ENCODE measurements at regions not wholly inside any gene's neighbourhood (a gene's known extent, or its start where the extent isn't known, plus 50 kb on each side); places are given as distances from the start of the nearest gene placed in this dataset.

DNA sequence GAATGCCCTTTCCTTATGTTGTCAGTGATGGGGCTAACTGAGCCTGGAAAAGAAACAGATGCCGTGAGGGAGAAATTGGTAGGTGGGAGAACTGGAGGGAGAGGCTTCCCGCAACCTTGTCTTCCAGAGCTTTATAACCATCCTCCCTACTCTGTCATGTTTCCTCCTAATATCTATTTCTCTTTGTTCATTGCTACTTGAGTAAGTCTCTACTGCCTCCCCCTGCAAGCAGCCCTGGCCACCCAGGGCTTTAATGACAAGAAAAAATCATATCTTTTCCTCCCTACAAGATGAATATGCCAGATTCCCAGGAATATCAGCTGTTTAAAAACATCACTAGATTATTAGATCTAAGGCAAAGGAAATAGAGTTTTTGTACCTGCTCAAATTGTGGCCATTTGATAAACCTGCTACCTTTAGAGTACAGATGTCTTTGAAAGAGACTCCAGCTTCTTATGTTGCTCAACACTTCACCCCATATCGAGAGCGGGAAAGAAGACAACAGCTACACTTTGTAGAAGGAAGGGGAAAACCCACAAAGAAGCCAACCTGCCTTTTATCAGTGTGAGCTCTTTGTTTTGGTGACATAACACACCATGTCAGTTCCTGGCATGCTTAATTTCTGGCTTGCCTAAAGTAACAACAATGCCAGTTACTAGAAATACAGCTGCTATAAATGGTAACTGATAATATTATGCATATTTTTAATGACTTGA is 186.6 kb upstream of the LEF1 start:
- peaks cover 4% of the 10 kb centered on the region; the same call in 1 of the 2 replicates for H3F3A ChIP-seq (ENCODE audit: insufficient read depth)
- DNase-seq = no peak
- no peaks in the 10 kb centered on the region for H3K36me3 ChIP-seq (ENCODE audit: low read depth)
- no peak overlapping the region for H3K4me3 ChIP-seq
- no peak overlapping the region for H3K4me2 ChIP-seq (ENCODE audit: unreplicated experiment)
- H3K9me3 ChIP-seq (ENCODE audit: low read depth) = no peaks in the 10 kb centered on the region
- no peaks in the 10 kb centered on the region for H4K20me1 ChIP-seq (ENCODE audit: insufficient read depth)
- no peaks in the 10 kb centered on the region for H3K9me2 ChIP-seq (ENCODE audit: insufficient read depth)
- peaks cover 98% of the 10 kb centered on the region for H3K27me3 ChIP-seq (replicated peaks; ENCODE audit: insufficient read depth)
- WGBS, 2 experiments (ENCODE audit: low coverage in 1 of 2, low lambda C conversion rate in 2 of 2, missing lambda C conversion rate in 2 of 2) = 43 to 48% methylated on average over 4 of the region's 4 CpGs
- TF ChIP-seq EZH2phosphoT487 (IDR thresholded peaks at IDR 0.05; ENCODE audit: insufficient read depth, low read depth) (no peak), EZH2 (IDR thresholded peaks at IDR 0.05; ENCODE audit: insufficient read depth, poor library complexity, severe bottlenecking) (no peak)
- H3K4me1 ChIP-seq (ENCODE audit: insufficient read depth) = peaks cover 1% of the 10 kb centered on the region
- H3K27ac ChIP-seq = no peak overlapping the region
- no peak overlapping the region for H2AFZ ChIP-seq
- H3K9ac ChIP-seq = no peak overlapping the region
- H3K79me2 ChIP-seq (ENCODE audit: insufficient read depth) = no peaks in the 10 kb centered on the region
- in situ Hi-C loops (cut with MboI) = no loop called here

- H4K20me1 ChIP-seq (ENCODE audit: insufficient read depth) = no peaks in the 10 kb centered on the region
- H3K9ac ChIP-seq = no peak overlapping the region
- no peaks in the 10 kb centered on the region for H3K9me3 ChIP-seq (ENCODE audit: low read depth)
- H3K4me1 ChIP-seq (ENCODE audit: insufficient read depth) = no peaks in the 10 kb centered on the region
- H3K27ac ChIP-seq = no peak overlapping the region
- H3K4me2 ChIP-seq (ENCODE audit: unreplicated experiment) = no peak overlapping the region
- no peaks in the 10 kb centered on the region for H3K9me2 ChIP-seq (ENCODE audit: insufficient read depth)
- no peaks in the 10 kb centered on the region for H3K36me3 ChIP-seq (ENCODE audit: low read depth)
- in situ Hi-C loops (cut with MboI) = no loop called here
- no peak overlapping the region for H3K4me3 ChIP-seq
- H3F3A ChIP-seq (ENCODE audit: insufficient read depth) = no peaks in the 10 kb centered on the region
- WGBS, 2 experiments (ENCODE audit: low coverage in 1 of 2, low lambda C conversion rate in 2 of 2, missing lambda C conversion rate in 2 of 2) = 28 to 38% methylated on average over 6 of the region's 6 CpGs
- DNase-seq = no peak
- peaks cover 93% of the 10 kb centered on the region for H3K27me3 ChIP-seq (replicated peaks; ENCODE audit: insufficient read depth)
- no peak for TF ChIP-seq EZH2 (IDR thresholded peaks at IDR 0.05; ENCODE audit: insufficient read depth, poor library complexity, severe bottlenecking)
- TF ChIP-seq EZH2phosphoT487 (IDR thresholded peaks at IDR 0.05; ENCODE audit: insufficient read depth, low read depth) = no peak
- H3K79me2 ChIP-seq (ENCODE audit: insufficient read depth) = no peaks in the 10 kb centered on the region
- H2AFZ ChIP-seq = no peak overlapping the region
These were observed 184.1 kb upstream of the LEF1 start for GRCh38 chr4:108352664-108353308.

DNA sequence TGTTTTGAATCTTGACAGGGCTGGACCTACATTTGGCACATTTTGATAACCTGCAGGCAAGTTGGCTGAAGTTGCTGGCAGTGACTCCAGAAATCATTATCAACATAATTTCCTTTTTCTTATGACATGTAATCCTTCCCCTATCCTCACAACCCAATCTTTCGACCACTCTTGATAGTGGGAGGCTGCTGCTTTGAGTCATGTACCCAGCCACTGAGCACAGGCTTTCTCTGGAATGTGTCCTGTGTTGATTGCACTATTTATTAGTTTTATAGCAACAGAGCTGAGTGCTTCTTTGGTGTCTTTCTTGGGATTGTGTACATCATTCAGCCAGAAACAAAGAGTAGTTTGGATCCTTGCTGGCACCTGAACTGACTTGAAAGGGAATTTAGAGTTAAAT is 183.1 kb upstream of the LEF1 start:
- Histone ChIP-seq H3K36me3 (ENCODE audit: low read depth) (no peaks in the 10 kb centered on the region), H2AFZ (no peak overlapping the region), H3K9me3 (ENCODE audit: low read depth) (no peaks in the 10 kb centered on the region), H3F3A (ENCODE audit: insufficient read depth) (0 out of 2 replicates have a peak, but pooled peaks cover under 1% of the 10 kb centered on the region), H3K4me3 (no peak overlapping the region), H3K27ac (no peak overlapping the region), H3K9me2 (ENCODE audit: insufficient read depth) (no peaks in the 10 kb centered on the region), H3K9ac (no peak overlapping the region), H3K4me1 (ENCODE audit: insufficient read depth) (peaks cover 3% of the 10 kb centered on the region), H3K79me2 (ENCODE audit: insufficient read depth) (no peaks in the 10 kb centered on the region), H3K4me2 (ENCODE audit: unreplicated experiment) (no peak overlapping the region), H3K27me3 (replicated peaks; ENCODE audit: insufficient read depth) (peaks cover 85% of the 10 kb centered on the region), H4K20me1 (ENCODE audit: insufficient read depth) (no peaks in the 10 kb centered on the region)
- DNase-seq = no peak
- WGBS, 2 experiments (ENCODE audit: low coverage in 1 of 2, low lambda C conversion rate in 2 of 2, missing lambda C conversion rate in 2 of 2) = 0 to 9% methylated on average over 1 of the region's 1 CpG
- in situ Hi-C loops (cut with MboI) = no loop called here
- TF ChIP-seq EZH2 (IDR thresholded peaks at IDR 0.05; ENCODE audit: insufficient read depth, poor library complexity, severe bottlenecking) = no peak
- no peak for TF ChIP-seq EZH2phosphoT487 (IDR thresholded peaks at IDR 0.05; ENCODE audit: insufficient read depth, low read depth)

- Histone ChIP-seq H3K9ac (no peak overlapping the region), H3F3A (ENCODE audit: insufficient read depth) (peaks cover 9% of the 10 kb centered on the region; the same call in 1 of the 2 replicates), H3K9me2 (ENCODE audit: insufficient read depth) (no peaks in the 10 kb centered on the region), H3K4me2 (ENCODE audit: unreplicated experiment) (no peak overlapping the region), H3K36me3 (ENCODE audit: low read depth) (no peaks in the 10 kb centered on the region), H3K4me1 (ENCODE audit: insufficient read depth) (peaks cover 14% of the 10 kb centered on the region), H3K79me2 (ENCODE audit: insufficient read depth) (no peaks in the 10 kb centered on the region), H3K27me3 (replicated peaks; ENCODE audit: insufficient read depth) (peaks cover 71% of the 10 kb centered on the region), H4K20me1 (ENCODE audit: insufficient read depth) (no peaks in the 10 kb centered on the region), H3K27ac (no peak overlapping the region), H2AFZ (no peak overlapping the region), H3K4me3 (no peak overlapping the region), H3K9me3 (ENCODE audit: low read depth) (no peaks in the 10 kb centered on the region)
- WGBS, 2 experiments (ENCODE audit: low coverage in 1 of 2, low lambda C conversion rate in 2 of 2, missing lambda C conversion rate in 2 of 2) = 23 to 28% methylated on average over 11 to 14 of the region's 14 CpGs
- TF ChIP-seq EZH2phosphoT487 (IDR thresholded peaks at IDR 0.05; ENCODE audit: insufficient read depth, low read depth) = no peak
- TF ChIP-seq EZH2 (IDR thresholded peaks at IDR 0.05; ENCODE audit: insufficient read depth, poor library complexity, severe bottlenecking) = no peak
- in situ Hi-C loops (cut with MboI) = no loop called here
- no peak for DNase-seq
These were observed 181.6 kb upstream of the LEF1 start for GRCh38 chr4:108350332-108350731.
